ENCODE measurements at regions not wholly inside any gene's neighbourhood (a gene's known extent, or its start where the extent isn't known, plus 50 kb on each side); places are given as distances from the start of the nearest gene placed in this dataset.

- TF ChIP-seq EZH2 (IDR thresholded peaks at IDR 0.05; ENCODE audit: insufficient read depth, poor library complexity, severe bottlenecking) (no peak), EZH2phosphoT487 (IDR thresholded peaks at IDR 0.05; ENCODE audit: insufficient read depth, low read depth) (no peak)
These were observed 260.3 kb upstream of the DIO3 start for GRCh38 chr14:101301011-101301410.
